ENCODE measurements at regions not wholly inside any gene's neighbourhood (a gene's known extent, or its start where the extent isn't known, plus 50 kb on each side); places are given as distances from the start of the nearest gene placed in this dataset.
"Not testable (repeated sequence)": the region's sequence is repeated elsewhere in the genome, so short reads cannot be mapped to it uniquely, and the experiment has no call there.

DNA sequence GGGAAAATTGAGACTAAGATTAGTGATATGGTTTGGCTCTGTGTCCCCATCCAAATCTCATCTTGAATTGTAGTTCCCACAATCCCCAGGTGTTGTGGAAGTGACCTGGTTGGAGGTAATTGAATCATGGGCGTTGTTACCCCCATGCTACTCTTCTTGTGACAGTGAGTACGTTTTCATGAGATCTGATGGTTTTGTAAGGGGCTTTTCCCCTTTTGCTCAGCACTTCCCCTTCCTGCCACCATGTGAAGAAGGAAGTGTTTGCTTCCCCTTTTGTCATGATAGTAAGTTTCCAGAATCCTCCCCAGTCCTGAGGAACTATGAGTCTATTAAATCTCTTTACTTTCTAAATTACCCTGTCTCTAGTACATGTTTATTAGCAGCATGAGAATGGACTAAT, 729.9 kb upstream of the TPTE start:
- not testable (repeated sequence) for DNase-seq (ENCODE audit: low spot score)

DNA sequence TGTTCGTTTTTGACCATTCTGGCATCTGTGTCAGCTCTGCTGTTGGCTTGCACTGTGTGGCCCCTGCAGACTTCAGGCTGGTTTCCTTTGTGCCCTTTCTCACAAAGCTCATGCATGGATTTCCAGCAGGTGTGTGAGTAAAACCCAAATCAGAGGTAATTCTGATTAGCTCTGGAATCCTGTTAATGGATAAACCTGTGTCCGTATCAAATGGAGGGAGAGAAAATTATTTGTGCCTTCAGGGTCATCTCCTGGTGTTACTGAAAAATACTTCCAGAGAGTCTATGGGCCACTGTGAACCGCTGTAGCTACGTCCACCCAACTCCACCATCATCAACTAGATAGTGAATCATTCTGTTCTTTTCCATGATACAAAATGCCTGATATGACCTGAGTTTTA, 726.1 kb upstream of the TPTE start:
- not testable (repeated sequence) for DNase-seq (ENCODE audit: low spot score)

DNA sequence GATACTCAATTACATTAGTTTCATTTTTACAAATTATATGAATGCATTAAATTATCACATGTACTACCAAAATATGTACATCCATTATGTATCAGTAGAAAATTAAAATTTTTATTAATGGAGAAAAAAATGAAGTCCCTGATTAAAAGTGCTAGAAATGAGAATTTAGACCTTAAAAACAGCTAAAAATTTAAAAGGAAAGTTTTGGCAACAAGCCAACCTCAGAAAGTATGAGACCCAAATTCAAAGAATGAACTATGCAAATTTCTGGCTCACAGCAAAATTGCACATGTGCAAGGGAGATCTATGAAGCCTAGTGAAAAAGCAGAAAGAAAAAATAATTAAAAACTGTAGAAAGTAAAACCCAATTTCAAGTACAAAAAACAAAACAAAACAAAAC, 725.1 kb upstream of the TPTE start:
- DNase-seq (ENCODE audit: low spot score): not testable (repeated sequence)

DNA sequence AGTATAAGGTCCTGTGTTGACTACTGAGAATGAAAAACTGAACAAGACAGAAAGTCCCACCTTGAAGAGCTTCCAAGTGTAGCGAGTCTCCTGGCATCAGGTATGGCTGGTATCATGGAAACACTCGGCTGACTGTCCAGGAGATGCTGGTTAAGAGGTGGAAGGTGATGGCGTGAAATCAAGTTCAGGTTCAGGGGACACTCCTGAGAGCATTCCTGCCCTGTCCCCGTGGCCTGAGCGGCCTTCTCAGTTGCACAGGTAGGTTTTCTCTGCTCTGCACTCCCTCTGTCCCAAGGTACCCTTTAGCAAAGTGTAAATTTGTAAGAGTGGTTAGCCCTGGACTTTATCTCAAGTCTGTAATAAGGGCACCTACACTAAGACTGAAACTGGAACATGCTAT, 713.7 kb upstream of the TPTE start:
- DNase-seq (ENCODE audit: low spot score): not testable (repeated sequence)

DNA sequence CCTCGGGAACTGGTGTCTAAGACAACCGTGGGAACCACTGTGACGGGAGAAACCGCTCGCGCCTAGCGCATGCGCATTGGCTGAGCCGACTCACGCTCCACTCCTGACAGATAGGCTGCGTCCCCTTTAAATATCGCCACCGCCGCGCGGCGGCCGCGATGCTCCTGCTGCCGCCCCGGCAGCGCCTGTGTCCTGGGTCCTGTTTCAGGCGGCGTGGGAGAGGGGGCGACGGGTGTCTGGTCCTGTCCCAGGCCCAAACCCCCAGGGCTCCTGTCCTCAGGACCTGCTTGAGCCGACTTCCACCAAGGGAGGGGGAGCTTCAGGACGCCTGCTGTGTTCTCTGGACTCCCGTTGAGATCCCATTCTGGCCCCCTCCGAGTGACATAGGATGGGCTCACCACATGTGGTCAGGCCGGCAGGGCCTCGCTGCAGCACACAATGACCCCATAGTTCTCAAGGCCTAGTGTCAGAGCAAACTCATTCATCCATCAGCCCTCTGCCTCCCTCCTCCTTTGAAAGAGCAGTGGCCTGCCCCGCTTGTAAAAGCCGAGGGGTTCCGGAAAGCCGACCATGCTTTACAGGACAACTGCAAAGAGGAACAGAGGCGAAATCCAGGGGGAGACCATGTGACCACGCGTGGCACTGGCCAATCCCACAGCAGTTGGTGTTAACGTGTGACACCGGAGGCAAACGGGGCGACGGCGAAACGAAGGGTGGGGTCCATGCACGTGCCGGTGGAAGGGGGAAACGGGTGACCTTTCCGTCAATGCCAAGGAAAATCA, 710.0 kb upstream of the TPTE start:
- not testable (repeated sequence) for DNase-seq (ENCODE audit: low spot score)

DNA sequence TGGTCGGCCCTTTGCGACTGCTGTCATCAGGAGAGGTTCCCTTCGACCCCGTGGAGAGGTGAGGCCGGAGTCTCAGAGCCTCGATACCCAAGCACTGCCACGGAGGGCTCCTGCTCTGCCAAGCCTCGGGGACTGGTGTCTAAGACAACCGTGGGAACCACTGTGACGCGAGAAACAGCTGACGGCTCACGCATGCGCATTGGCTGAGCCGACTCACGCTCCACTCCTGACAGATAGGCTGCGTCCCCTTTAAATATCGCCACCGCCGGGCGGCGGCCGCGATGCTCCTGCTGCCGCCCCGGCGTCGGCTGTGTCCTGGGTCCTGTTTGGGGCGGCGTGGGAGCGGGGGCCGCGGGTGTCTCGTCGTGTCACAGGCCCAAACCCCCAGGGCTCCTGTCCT, 708.9 kb upstream of the TPTE start:
- DNase-seq (ENCODE audit: low spot score): not testable (repeated sequence)

DNA sequence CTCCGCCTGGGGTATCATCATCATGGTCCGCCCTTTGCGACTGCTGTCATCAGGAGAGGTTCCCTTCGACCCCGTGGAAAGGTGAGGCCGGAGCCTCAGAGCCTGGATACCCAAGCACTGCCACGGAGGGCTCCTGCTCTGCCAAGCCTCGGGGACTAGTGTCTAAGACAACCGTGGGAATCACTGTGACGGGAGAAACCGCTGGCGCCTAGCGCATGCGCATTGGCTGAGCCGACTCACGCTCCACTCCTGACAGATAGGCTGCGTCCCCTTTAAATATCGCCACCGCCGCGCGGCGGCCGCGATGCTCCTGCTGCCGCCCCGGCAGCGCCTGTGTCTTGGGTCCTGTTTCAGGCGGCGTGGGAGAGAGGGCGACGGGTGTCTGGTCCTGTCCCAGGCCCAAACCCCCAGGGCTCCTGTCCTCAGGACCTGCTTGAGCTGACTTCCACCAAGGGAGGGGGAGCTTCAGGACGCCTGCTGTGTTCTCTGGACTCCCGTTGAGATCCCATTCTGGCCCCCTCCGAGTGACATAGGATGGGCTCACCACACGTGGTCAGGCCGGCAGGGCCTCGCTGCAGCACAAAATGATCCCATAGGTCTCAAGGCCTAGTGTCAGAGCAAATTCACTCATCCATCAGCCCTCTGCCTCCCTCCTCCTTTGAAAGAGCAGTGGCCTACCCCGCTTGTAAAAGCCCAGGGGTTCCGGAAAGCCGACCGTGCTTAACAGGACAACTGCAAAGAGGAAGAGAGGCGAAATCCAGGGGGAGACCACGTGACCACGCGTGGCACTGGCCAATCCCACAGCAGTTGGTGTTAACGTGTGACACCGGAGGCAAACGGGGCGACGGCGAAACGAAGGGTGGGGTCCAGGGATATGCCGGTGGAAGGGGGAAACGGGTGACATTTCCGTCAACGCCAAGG, 707.2 kb upstream of the TPTE start:
- not testable (repeated sequence) for DNase-seq (ENCODE audit: low spot score)

DNA sequence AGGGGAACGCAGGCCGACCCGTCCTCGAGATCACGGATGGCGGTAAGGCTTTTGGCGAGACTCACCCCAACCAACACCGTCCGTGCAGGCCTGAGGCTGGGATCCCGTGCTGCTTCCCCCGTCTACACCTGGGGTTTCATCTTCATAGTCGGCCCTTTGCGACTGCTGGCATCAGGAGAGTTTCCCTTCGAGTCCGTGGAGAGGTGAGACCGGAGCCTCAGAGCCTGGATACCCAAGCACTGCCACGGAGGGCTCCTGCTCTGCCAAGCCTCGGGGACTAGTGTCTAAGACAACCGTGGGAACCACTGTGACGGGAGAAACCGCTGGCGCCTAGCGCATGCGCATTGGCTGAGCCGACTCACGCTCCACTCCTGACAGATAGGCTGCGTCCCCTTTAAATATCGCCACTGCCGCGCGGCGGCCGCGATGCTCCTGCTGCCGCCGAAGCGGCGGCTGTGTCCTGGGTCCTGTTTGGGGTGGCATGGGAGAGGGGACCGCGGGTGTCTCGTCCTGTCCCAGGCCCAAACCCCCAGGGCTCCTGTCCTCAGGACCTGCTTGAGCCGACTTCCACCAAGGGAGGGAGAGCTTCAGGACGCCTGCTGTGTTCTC, 706.1 kb upstream of the TPTE start:
- DNase-seq (ENCODE audit: low spot score): not testable (repeated sequence)

DNA sequence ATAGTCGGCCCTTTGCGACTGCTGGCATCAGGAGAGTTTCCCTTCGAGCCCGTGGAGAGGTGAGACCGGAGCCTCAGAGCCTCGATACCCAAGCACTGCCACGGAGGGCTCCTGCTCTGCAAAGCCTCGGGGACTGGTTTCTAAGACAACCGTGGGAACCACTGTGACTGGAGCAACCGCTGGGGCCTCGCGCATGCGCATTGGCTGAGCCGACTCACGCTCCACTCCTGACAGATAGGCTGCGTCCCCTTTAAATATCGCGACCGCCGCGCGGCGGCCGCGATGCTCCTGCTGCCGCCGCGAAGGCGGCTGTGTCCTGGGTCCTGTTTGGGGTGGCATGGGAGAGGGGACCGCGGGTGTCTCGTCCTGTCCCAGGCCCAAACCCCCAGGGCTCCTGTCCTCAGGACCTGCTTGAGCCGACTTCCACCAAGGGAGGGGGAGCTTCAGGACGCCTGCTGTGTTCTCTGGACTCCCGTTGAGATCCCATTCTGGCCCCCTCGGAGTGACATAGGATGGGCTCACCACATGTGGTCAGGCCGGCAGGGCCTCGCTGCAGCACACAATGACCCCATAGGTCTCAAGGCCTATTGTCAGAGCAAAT, 704.5 kb upstream of the TPTE start:
- DNase-seq (ENCODE audit: low spot score): not testable (repeated sequence)

DNA sequence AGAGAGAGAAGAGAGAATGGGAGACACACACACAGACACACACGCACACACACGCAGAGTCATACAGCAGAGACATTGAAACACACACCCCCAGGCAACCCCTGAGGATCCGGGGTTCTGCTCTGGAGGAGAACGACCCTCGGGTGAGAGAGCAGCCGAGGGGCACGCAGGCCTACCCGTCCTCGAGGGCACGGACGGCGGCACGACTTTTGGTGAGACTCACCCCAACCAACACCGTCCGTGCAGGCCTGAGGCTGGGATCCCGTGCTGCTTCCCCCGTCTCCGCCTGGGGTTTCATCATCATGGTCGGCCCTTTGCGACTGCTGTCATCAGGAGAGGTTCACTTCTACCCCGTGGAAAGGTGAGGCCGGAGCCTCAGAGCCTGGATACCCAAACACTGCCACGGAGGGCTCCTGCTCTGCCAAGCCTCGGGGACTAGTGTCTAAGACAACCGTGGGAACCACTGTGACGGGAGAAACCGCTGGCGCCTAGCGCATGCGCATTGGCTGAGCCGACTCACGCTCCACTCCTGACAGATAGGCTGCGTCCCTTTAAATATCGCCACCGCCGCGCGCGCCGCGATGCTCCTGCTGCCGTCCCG, 703.4 kb upstream of the TPTE start:
- not testable (repeated sequence) for DNase-seq (ENCODE audit: low spot score)

DNA sequence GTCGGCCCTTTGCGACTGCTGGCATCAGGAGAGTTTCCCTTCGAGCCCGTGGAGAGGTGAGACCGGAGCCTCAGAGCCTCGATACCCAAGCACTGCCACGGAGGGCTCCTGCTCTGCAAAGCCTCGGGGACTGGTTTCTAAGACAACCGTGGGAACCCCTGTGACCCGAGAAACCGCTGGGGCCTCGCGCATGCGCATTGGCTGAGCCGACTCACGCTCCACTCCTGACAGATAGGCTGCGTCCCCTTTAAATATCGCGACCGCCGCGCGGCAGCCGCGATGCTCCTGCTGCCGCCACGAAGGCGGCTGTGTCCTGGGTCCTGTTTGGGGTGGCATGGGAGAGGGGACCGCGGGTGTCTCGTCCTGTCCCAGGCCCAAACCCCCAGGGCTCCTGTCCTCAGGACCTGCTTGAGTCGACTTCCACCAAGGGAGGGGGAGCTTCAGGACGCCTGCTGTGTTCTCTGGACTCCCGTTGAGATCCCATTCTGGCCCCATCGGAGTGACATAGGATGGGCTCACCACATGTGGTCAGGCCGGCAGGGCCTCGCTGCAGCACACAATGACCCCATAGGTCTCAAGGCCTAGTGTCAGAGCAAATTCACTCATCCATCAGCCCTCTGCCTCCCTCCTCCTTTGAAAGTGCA, 701.7 kb upstream of the TPTE start:
- not testable (repeated sequence) for DNase-seq (ENCODE audit: low spot score)

DNA sequence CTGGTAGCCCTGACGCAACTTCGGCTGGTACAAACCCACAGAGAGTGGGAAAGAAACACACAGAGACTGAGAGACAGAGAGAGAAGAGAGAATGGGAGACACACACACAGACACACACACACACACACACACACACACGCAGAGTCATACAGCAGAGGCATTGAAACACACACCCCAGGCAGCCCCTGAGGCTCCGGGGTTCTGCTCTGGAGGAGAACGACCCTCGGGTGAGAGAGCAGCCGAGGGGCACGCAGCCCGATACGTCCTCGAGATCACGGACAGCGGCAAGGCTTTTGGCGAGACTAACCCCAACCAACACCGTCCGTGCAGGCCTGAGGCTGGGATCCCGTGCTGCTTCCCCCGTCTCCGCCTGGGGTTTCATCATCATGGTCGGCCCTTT, 700.8 kb upstream of the TPTE start:
- DNase-seq (ENCODE audit: low spot score): not testable (repeated sequence)

DNA sequence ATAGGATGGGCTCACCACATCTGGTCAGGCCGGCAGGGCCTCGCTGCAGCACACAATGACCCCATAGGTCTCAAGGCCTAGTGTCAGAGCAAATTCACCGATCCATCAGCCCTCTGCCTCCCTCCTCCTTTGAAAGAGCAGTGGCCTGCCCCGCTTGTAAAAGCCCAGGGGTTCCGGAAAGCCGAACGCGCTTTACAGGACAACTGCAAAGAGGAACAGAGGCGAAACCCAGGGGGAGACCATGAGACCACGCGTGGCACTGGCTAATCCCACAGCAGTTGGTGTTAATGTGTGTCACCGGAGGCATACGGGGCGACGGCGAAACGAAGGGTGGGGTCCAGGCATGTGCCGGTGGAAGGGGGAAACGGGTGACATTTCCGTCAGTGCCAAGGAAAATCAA, 699.9 kb upstream of the TPTE start:
- not testable (repeated sequence) for DNase-seq (ENCODE audit: low spot score)

DNA sequence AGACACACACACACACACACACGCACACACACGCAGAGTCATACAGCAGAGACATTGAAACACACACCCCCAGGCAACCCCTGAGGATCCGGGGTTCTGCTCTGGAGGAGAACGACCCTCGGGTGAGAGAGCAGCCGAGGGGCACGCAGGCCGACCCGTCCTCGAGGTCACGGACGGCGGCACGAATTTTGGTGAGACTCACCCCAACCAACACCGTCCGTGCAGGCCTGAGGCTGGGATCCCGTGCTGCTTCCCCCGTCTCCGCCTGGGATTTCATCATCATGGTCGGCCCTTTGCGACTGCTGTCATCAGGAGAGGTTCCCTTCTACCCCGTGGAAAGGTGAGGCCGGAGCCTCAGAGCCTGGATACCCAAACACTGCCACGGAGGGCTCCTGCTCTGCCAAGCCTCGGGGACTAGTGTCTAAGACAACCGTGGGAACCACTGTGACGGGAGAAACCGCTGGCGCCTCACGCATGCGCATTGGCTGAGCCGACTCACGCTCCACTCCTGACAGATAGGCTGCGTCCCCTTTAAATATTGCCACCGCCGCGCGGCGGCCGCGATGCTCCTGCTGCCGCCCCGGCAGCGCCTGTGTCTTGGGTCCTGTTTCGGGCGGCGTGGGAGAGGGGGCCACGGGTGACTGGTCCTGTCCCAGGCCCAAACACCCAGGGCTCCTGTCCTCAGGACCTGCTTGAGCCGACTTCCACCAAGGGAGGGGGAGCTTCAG, 699.1 kb upstream of the TPTE start:
- not testable (repeated sequence) for DNase-seq (ENCODE audit: low spot score)

DNA sequence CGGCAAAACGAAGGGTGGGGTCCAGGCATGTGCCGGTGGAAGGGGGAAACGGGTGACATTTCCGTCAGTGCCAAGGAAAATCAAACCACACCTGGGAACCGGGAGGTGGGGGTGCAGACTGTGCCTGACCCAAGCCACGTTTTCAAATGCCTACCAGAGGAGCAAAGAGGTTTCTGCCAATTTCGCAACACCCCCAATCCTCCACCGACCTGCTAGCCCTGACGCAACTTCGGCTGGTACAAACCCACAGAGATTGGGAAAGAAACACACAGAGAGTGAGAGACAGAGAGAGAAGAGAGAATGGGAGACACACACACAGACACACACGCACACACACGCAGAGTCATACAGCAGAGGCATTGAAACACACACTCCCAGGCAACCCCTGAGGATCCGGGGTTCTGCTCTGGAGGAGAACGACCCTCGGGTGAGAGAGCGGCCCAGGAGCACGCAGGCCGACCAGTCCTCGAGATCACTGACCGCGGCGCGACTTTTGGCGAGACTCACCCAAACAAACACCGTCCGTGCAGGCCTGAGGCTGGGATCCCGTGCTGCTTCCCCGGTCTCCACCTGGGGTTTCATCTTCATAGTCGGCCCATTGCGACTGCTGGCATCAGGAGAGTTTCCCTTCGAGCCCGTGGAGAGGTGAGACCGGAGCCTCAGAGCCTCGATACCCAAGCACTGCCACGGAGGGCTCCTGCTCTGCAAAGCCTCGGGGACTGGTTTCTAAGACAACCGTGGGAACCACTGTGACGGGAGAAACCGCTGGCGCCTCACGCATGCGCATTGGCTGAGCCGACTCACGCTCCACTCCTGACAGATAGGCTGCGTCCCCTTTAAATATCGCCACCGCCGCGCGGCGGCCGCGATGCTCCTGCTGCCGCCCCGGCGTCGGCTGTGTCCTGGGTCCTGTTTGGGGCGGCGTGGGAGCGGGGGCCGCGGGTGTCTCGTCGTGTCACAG, 697.9 kb upstream of the TPTE start:
- not testable (repeated sequence) for DNase-seq (ENCODE audit: low spot score)

DNA sequence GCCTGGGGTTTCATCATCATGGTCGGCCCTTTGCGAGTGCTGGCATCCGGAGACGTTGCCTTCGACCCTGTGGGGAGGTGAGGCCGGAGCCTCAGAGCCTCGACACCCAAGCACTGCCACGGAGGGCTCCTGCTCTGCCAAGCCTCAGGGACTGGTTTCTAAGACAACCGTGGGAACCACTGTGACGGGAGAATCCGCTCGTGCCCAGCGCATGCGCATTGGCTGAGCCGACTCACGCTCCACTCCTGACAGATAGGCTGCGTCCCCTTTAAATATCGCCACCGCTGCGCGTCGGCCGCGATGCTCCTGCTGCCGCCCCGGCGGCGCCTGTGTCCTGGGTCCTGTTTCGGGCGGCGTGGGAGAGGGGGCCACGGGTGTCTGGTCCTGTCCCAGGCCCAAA, 690.6 kb upstream of the TPTE start:
- DNase-seq (ENCODE audit: low spot score): not testable (repeated sequence)

DNA sequence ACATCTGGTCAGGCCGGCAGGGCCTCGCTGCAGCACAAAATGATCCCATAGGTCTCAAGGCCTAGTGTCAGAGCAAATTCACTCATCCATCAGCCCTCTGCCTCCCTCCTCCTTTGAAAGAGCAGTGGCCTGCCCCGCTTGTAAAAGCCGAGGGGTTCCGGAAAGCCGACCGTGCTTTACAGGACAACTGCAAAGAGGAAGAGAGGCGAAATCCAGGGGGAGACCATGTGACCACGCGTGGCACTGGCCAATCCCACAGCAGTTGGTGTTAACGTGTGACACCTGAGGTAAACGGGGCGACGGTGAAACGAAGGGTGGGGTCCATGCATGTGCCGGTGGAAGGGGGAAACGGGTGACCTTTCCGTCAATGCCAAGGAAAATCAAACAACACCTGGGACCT, 688.6 kb upstream of the TPTE start:
- not testable (repeated sequence) for DNase-seq (ENCODE audit: low spot score)

DNA sequence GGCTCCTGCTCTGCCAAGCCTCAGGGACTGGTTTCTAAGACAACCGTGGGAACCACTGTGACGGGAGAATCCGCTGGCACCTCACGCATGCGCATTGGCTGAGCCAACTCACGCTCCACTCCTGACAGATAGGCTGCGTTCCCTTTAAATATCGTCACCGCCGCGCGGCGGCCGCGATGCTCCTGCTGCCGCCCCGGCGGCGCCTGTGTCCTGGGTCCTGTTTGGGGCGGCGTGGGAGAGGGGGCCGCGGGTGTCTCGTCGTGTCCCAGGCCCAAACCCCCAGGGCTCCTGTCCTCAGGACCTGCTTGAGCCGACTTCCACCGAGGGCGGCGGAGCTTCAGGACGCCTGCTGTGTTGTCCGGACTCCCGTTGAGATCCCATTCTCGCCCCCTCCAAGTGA, 684.8 kb upstream of the TPTE start:
- not testable (repeated sequence) for DNase-seq (ENCODE audit: low spot score)

DNA sequence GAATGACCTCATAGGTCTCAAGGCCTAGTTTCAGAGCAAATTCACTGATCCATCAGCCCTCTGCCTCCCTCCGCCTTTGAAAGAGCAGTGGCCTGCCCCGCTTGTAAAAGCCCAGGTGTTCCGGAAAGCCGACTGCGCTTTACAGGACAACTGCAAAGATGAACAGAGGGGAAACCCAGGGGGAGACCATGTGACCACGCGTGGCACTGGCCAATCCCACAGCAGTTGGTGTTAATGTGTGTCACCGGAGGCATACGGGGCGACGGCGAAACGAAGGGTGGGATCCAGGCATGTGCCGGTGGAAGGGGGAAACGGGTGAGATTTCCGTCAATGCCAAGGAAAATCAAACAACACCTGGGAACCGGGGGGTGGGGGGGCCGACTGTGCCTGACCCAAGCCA, 684.4 kb upstream of the TPTE start:
- DNase-seq (ENCODE audit: low spot score): not testable (repeated sequence)
